T-helper 1 cell treated with Interleukin-12 subunit alpha and Interleukin-12 subunit beta and Interleukin-4 antibody, amounts not matched to agents 30 μg/mL and 1 μg/mL, for 36 hours (primary cell): ENCODE measurements at regions not wholly inside any gene's neighbourhood (a gene's known extent, or its start where the extent isn't known, plus 50 kb on each side); places are given as distances from the start of the nearest gene placed in this dataset.

Source experiments
- H3K27ac Mint-ChIP-seq: one replicate; pipeline ENCODE4 v1.8.0; 2021; ENCODE audit warnings: mild to moderate bottlenecking, mixed read lengths
- H3K27me3 Mint-ChIP-seq: one replicate; pipeline ENCODE4 v1.8.0; 2021; ENCODE audit warnings: low read depth, mixed read lengths
- H3K36me3 Mint-ChIP-seq: one replicate; pipeline ENCODE4 v1.8.0; 2021; ENCODE audit warnings: low read depth, mixed read lengths
- H3K4me1 Mint-ChIP-seq: one replicate; pipeline ENCODE4 v1.8.0; 2021; ENCODE audit warnings: low read depth, mixed read lengths
- H3K4me3 Mint-ChIP-seq: one replicate; pipeline ENCODE4 v1.8.0; 2021; ENCODE audit warnings: mild to moderate bottlenecking, moderate library complexity, mixed read lengths
- H3K9me3 Mint-ChIP-seq: one replicate; pipeline ENCODE4 v1.8.0; 2021; ENCODE audit warnings: mixed read lengths

- Mint-ChIP-seq H3K27ac (no peak overlapping the region), H3K36me3 (no peaks in the 10 kb centered on the region), H3K9me3 (no peaks in the 10 kb centered on the region), H3K4me3 (no peak overlapping the region), H3K27me3 (no peaks in the 10 kb centered on the region), H3K4me1 (no peaks in the 10 kb centered on the region)
Observed at GRCh38 chr2:71944806-71945602, 202.7 kb downstream of the CYP26B1 start.

GRCh38 chr2:71944183-71944550, 203.5 kb downstream of the CYP26B1 start:
- Mint-ChIP-seq H3K4me1 (no peaks in the 10 kb centered on the region), H3K27ac (no peak overlapping the region), H3K4me3 (no peak overlapping the region), H3K36me3 (no peaks in the 10 kb centered on the region), H3K9me3 (no peaks in the 10 kb centered on the region), H3K27me3 (no peaks in the 10 kb centered on the region)

- H3K4me3 Mint-ChIP-seq: no peak overlapping the region
- H3K27ac Mint-ChIP-seq: no peak overlapping the region
- H3K36me3 Mint-ChIP-seq: no peaks in the 10 kb centered on the region
- no peaks in the 10 kb centered on the region for H3K27me3 Mint-ChIP-seq
- H3K9me3 Mint-ChIP-seq: no peaks in the 10 kb centered on the region
- H3K4me1 Mint-ChIP-seq: no peaks in the 10 kb centered on the region
Observed at GRCh38 chr2:71943238-71944182, 204.2 kb downstream of the CYP26B1 start.

- Mint-ChIP-seq H3K4me3 (no peak overlapping the region), H3K27ac (no peak overlapping the region), H3K4me1 (no peaks in the 10 kb centered on the region), H3K27me3 (no peaks in the 10 kb centered on the region), H3K9me3 (no peaks in the 10 kb centered on the region), H3K36me3 (no peaks in the 10 kb centered on the region)
Observed at GRCh38 chr2:71941726-71942525, 205.7 kb downstream of the CYP26B1 start.

GRCh38 chr2:71940695-71941094, 207.0 kb downstream of the CYP26B1 start:
- no peaks in the 10 kb centered on the region for H3K4me1 Mint-ChIP-seq
- H3K27me3 Mint-ChIP-seq: no peaks in the 10 kb centered on the region
- H3K36me3 Mint-ChIP-seq: no peaks in the 10 kb centered on the region
- no peaks in the 10 kb centered on the region for H3K9me3 Mint-ChIP-seq
- no peak overlapping the region for H3K27ac Mint-ChIP-seq
- no peak overlapping the region for H3K4me3 Mint-ChIP-seq

GRCh38 chr2:71939588-71940535, 207.8 kb downstream of the CYP26B1 start:
- Mint-ChIP-seq H3K27me3 (no peaks in the 10 kb centered on the region), H3K9me3 (no peaks in the 10 kb centered on the region), H3K4me3 (no peak overlapping the region), H3K4me1 (no peaks in the 10 kb centered on the region), H3K27ac (no peak overlapping the region), H3K36me3 (no peaks in the 10 kb centered on the region)

GRCh38 chr2:71938659-71939587, 208.7 kb downstream of the CYP26B1 start:
- Mint-ChIP-seq H3K27me3 (no peaks in the 10 kb centered on the region), H3K4me1 (no peaks in the 10 kb centered on the region), H3K9me3 (no peaks in the 10 kb centered on the region), H3K27ac (no peak overlapping the region), H3K4me3 (no peak overlapping the region), H3K36me3 (no peaks in the 10 kb centered on the region)

- Mint-ChIP-seq H3K4me1 (no peaks in the 10 kb centered on the region), H3K27me3 (no peaks in the 10 kb centered on the region), H3K27ac (no peak overlapping the region), H3K4me3 (no peak overlapping the region), H3K9me3 (no peaks in the 10 kb centered on the region), H3K36me3 (no peaks in the 10 kb centered on the region)
Observed at GRCh38 chr2:71938108-71938507, 209.6 kb downstream of the CYP26B1 start.

GRCh38 chr2:71937396-71937795, 210.3 kb downstream of the CYP26B1 start:
- H3K36me3 Mint-ChIP-seq: no peaks in the 10 kb centered on the region
- no peaks in the 10 kb centered on the region for H3K27me3 Mint-ChIP-seq
- no peaks in the 10 kb centered on the region for H3K4me1 Mint-ChIP-seq
- H3K27ac Mint-ChIP-seq: no peak overlapping the region
- no peaks in the 10 kb centered on the region for H3K9me3 Mint-ChIP-seq
- no peak overlapping the region for H3K4me3 Mint-ChIP-seq

- no peaks in the 10 kb centered on the region for H3K4me1 Mint-ChIP-seq
- no peaks in the 10 kb centered on the region for H3K36me3 Mint-ChIP-seq
- H3K4me3 Mint-ChIP-seq: no peak overlapping the region
- no peaks in the 10 kb centered on the region for H3K9me3 Mint-ChIP-seq
- no peaks in the 10 kb centered on the region for H3K27me3 Mint-ChIP-seq
- no peak overlapping the region for H3K27ac Mint-ChIP-seq
Observed at GRCh38 chr2:71936076-71937030, 211.3 kb downstream of the CYP26B1 start.

- Mint-ChIP-seq H3K4me3 (no peak overlapping the region), H3K9me3 (no peaks in the 10 kb centered on the region), H3K36me3 (no peaks in the 10 kb centered on the region), H3K27ac (no peak overlapping the region), H3K4me1 (no peaks in the 10 kb centered on the region), H3K27me3 (no peaks in the 10 kb centered on the region)
Observed at GRCh38 chr2:71935262-71935848, 212.3 kb downstream of the CYP26B1 start.
